OCI-LY7 (cell line): ENCODE measurements at regions not wholly inside any gene's neighbourhood (a gene's known extent, or its start where the extent isn't known, plus 50 kb on each side); places are given as distances from the start of the nearest gene placed in this dataset.

Experiments used
- EZH2phosphoT487 ChIP-seq: fragments of 200-600 bp; sonication (generic); IDR thresholded peaks from 2 replicates; pipeline ENCODE4 v1.6.1; 2018; ENCODE audit warnings: low read depth, borderline replicate concordance, mild to moderate bottlenecking, mixed run types, antibody characterized with exemption, low read length, moderate library complexity, mixed read lengths
- TF ChIP-seq, protein P1 (sequence below): fragments of 200-600 bp; sonication (generic); conservative IDR thresholded peaks from 2 replicates; pipeline ENCODE4 v1.5.1; 2014; ENCODE audit warnings: mild to moderate bottlenecking, antibody characterized with exemption, low read length, moderate library complexity, mixed read lengths

DNA sequence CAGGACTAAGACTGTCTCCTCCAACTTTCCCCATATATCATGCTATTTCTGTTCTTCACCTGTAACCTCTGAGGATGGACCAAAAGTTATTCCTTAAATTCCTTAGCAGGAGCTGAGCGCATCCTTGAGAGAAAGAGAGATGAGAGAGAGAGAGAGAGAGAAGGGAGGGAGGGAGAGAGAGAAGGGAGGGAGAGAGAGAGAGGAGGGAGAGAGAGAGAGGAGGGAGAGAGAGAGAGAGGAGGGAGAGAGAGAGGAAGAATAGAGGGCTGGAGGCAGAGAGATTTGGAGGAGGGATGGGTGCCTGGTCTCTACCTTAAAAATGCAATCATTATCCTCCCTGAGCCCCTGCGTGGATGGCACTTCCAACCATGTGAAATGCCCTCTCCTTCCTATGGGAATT is 73.6 kb downstream of the BMP2 start:
- TF ChIP-seq, protein P1, sequence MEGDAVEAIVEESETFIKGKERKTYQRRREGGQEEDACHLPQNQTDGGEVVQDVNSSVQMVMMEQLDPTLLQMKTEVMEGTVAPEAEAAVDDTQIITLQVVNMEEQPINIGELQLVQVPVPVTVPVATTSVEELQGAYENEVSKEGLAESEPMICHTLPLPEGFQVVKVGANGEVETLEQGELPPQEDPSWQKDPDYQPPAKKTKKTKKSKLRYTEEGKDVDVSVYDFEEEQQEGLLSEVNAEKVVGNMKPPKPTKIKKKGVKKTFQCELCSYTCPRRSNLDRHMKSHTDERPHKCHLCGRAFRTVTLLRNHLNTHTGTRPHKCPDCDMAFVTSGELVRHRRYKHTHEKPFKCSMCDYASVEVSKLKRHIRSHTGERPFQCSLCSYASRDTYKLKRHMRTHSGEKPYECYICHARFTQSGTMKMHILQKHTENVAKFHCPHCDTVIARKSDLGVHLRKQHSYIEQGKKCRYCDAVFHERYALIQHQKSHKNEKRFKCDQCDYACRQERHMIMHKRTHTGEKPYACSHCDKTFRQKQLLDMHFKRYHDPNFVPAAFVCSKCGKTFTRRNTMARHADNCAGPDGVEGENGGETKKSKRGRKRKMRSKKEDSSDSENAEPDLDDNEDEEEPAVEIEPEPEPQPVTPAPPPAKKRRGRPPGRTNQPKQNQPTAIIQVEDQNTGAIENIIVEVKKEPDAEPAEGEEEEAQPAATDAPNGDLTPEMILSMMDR, result no peak
- TF ChIP-seq EZH2phosphoT487, result no peak
